HG03575 (cell line): ENCODE measurements at regions not wholly inside any gene's neighbourhood (a gene's known extent, or its start where the extent isn't known, plus 50 kb on each side); places are given as distances from the start of the nearest gene placed in this dataset.

Source experiments
- ATAC-seq: cut with Tn5 transposase; IDR thresholded peaks from one replicate; pipeline ENCODE4 v1.9.1; 2021; ENCODE audit not compliant: unreplicated experiment, insufficient number of reproducible peaks, low FRiP score; ENCODE audit errors: extremely low read depth

GRCh38 chr9:120299785-120300184 is 280.2 kb downstream of the CDK5RAP2 start:
- no peak for ATAC-seq

DNA sequence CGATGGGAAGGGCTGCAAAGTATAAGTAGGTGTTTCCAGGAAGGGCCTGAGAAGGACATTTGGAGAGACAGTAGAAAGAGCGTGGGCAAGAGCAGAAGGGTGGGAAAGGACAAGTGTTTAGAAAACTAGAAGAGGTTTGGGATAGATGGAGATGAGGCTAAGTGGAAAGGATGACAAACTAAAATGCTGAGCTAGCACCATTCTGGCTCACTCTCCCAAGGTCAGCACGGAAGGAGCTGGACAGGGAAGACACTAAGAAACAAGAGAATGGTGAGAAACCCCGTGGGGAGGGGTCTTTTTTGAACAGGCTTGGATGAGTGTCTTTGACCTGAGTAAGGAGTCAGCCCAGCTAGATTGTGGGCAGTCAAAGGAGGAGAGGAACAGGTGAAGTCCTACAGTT is 286.0 kb downstream of the CDK5RAP2 start:
- ATAC-seq, result no peak

DNA sequence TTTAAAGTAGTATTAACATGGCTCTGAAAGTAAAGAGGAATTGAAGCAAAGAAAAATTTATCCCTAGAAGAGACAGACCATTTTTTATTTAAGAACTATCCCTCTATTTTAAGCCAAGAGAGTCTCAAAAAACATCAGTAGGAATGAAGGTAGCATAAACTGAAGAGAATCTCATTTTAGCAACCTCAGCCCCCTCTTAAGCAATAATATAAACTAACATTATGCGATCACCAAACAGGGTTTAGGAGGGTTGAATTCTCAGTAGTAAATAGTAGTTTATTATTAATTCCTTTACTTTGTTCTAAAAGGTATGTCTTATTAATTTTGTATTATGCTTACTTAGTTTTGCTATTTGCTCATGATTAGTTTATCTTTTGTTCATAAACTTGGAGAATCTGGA is 287.4 kb downstream of the CDK5RAP2 start:
- no peak for ATAC-seq

DNA sequence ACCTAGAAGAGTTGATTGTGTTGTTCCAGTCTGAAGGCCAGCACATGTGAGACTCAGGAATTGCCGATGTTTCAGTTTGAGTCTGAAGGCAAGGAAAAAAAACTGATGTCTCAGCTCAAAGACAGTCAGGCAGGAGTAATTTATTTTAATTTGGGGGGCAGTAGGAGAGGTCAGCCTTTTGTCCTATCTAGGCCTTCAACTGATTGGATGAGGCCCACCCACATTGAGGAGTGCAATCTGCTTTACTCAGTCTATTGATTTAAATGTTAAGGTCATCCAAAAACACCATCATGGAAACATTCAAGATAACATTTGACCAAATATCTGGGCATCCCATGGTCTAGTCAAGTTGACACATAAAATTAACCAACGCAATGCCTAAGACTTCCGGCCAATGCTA is 288.9 kb downstream of the CDK5RAP2 start:
- no peak for ATAC-seq

GRCh38 chr9:120289990-120290975 is 289.7 kb downstream of the CDK5RAP2 start:
- ATAC-seq, result no peak

DNA sequence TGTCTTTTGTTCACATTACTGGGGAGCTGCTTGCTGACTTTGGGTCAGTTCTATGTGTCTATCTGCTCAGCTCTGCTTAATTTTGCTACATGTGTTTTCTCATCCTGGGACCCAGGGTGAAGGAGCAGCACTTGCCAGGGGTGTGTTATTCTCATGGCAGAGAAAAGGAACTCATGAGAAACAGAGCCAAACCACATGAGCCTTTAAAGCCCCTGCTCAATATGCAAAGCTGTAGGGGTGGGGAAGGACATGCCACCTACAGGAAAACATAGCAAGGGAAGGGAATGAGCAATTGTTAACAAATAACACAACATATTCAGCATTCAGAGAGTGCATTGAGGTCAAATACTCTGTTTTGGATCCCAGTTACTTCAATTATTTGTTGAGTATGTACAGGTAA is 290.9 kb downstream of the CDK5RAP2 start:
- ATAC-seq, result no peak

- no peak for ATAC-seq
These were observed 293.4 kb downstream of the CDK5RAP2 start for GRCh38 chr9:120286530-120286929.

DNA sequence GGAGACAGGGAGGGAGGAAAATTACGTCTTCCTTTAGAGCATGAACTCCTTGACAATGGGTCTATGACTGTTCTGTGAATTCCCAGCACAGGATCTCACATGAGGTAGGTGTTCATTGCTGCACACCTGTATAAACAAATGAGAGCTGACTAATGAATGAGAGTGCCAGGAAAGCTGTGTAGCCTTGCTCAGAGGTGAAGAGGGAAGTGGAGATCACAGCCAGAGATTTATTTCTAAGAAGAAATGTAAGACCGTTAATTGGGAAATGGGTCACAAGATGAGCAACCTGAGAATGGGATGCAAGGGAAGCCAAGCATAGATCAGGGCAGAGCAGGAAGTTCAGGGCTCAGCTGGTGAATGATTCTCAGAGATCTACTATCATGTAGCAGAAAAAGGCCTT is 295.1 kb downstream of the CDK5RAP2 start:
- no peak for ATAC-seq

DNA sequence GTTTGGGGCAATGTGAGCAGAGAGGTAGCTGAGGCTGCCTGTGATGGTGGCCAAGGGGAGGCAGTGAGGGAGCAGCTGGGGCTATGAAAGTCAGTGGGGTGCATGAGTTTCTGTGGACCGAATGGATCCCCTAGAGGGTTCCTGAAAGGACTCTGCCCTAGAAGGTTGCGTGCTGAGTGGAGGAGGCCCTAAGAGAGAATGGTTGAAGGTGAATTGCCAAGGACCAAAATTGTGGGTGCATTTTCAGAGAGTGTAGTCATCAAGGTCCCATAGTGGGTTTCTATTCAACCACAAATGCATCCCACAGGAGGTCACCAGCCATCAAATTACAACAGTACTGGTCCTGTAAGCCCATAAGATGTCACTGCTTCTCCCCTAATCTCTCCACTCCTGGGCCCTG is 298.3 kb downstream of the CDK5RAP2 start:
- ATAC-seq, result no peak

GRCh38 chr9:120267929-120268328 is 312.0 kb downstream of the CDK5RAP2 start:
- ATAC-seq, result no peak

DNA sequence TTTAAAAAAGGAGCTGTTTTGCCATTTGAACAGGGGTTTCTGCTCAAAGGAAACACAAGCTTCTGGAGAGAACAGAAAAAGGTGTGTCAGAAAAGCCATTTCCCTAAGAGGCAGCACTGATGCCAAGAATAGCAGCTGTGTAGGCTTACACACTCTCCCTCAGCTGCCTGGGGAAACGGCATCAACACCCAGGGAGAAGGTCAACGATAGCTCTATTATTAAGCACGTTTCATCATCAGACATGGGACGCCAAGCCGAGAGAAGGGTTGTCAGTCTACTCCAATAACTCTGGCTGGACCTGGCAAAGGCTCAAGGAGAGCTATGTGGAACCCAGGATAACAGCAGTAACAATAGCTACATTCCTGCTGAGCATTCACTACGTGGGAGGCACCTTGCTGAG is 314.2 kb downstream of the CDK5RAP2 start:
- ATAC-seq, result no peak

DNA sequence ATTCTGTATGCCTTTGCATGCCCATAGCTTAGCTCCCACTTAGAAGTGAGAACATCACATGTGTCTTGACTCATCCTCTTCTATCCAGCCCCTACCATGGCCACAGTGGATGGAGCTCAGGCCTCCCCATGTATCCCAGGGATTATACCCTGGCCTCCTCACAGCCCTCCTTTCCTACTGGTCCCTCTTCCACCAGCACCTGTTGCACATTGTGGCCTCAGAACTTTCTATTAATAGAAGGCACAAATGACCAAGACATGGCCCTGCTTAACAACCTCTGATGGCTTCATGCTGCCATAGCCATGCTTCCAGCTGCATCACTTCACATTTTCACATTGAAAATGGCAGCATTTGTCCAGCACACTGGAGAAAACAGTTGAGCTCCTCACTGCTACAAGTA is 315.4 kb downstream of the CDK5RAP2 start:
- no peak for ATAC-seq

- no peak for ATAC-seq
These were observed 316.1 kb downstream of the CDK5RAP2 start for GRCh38 chr9:120263836-120264235.

DNA sequence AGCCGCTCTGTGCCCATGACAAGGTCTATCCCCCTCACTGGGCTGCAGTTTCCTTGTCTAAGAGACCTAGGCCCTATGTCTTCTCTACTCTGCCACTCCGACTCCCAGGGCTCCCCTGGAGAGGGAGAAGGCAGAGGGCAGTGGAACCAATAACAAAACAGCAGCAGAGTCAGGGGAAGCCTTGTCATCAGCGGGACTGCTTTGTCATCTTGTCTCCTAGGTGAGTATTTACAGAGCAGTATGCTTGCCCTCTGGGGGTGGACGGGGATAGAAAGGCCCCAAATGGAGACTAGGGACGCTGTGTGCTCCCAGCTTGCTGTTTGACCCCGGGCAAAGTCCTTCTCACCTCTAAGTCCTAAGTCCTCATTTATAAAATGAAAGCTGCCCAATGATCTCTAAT is 318.5 kb downstream of the CDK5RAP2 start:
- no peak for ATAC-seq

GRCh38 chr9:120259100-120259499 is 320.9 kb downstream of the CDK5RAP2 start:
- no peak for ATAC-seq

DNA sequence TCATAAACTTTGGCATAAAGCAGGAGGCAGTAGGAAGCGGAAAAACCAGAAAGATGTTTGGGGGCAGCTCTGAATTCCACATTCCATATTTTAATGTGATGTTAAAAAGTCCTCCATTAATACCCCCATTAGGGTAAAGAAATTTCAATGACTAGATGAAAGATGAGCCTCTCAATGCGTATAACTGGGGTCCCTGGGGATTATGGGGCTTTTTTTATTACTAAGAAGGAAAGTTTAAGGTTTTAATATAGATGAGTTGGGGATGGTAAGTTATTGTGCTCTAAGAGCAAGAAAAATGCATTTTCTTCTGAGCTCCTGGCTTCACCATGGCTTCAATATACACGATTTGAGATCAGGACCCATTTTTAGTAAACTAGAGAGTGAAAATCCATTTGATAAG is 321.9 kb downstream of the CDK5RAP2 start:
- no peak for ATAC-seq

GRCh38 chr9:120257483-120257882 is 322.5 kb downstream of the CDK5RAP2 start:
- no peak for ATAC-seq

DNA sequence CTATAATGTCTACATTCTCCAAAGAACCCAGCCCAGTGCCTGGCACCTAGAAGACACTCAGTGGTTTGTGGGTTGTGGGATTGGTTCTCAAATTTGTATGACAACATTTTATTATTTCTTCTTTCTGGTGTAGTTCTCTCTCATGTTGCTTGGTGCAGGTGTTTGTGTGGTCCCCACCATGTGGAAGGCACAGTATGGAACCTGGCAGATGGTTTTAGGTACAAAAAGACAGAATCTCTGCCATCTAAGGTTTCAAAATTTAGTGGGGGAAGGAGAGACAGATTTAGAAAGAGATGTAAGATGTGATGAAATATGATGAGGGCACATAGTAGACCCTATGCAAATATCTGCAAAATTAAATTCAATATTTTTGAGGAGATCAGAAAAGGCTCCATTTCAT is 323.8 kb downstream of the CDK5RAP2 start:
- no peak for ATAC-seq

DNA sequence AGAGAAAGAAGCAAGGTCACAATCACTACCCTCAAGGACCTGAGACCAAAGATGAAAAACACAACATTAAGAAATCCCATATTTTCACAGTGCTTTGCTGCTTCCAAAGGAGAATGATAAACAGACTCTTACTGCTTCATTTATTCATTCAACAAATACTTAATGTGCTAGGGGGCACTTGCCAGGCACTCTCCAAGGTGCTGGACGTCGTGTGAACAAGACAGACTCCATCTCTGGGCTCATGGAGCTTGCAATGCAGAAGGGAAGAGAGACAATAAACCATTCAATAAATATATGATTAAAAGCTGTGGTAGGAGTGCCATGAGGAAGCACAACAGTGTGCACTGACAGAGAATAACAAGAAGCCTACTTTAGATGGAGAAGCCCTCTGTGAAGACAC is 327.7 kb downstream of the CDK5RAP2 start:
- ATAC-seq, result no peak

- no peak for ATAC-seq
These were observed 337.7 kb downstream of the CDK5RAP2 start for GRCh38 chr9:120242116-120242811.
